ENCODE measurements at regions not wholly inside any gene's neighbourhood (a gene's known extent, or its start where the extent isn't known, plus 50 kb on each side); places are given as distances from the start of the nearest gene placed in this dataset.
"Not testable (repeated sequence)": the region's sequence is repeated elsewhere in the genome, so short reads cannot be mapped to it uniquely, and the experiment has no call there.

GRCh38 chr4:116561768-116562167, 523.6 kb downstream of the TRAM1L1 start:
- H3K4me1 Mint-ChIP-seq (ENCODE audit: low read depth), result no peaks in the 10 kb centered on the region
- no peak for DNase-seq (ENCODE audit: low spot score)
- H3K4me3 Mint-ChIP-seq, result no peak overlapping the region
- no peaks in the 10 kb centered on the region for H3K27me3 Mint-ChIP-seq (ENCODE audit: insufficient read depth)
- H3K27ac Mint-ChIP-seq, result no peak overlapping the region
- H3K9me3 Mint-ChIP-seq, result peaks cover 18% of the 10 kb centered on the region
- intact Hi-C loops (cut with micrococcal nuclease), result no loop called here
- no peaks in the 10 kb centered on the region for H3K36me3 Mint-ChIP-seq (ENCODE audit: low read depth)

GRCh38 chr4:116551806-116552205, 533.6 kb downstream of the TRAM1L1 start:
- no peak overlapping the region for H3K4me3 Mint-ChIP-seq
- no peaks in the 10 kb centered on the region for H3K4me1 Mint-ChIP-seq (ENCODE audit: low read depth)
- no peaks in the 10 kb centered on the region for H3K9me3 Mint-ChIP-seq
- DNase-seq (ENCODE audit: low spot score), result no peak
- H3K27ac Mint-ChIP-seq, result no peak overlapping the region
- no peaks in the 10 kb centered on the region for H3K27me3 Mint-ChIP-seq (ENCODE audit: insufficient read depth)
- H3K36me3 Mint-ChIP-seq (ENCODE audit: low read depth), result no peaks in the 10 kb centered on the region
- intact Hi-C loops (cut with micrococcal nuclease), result no loop called here

DNA sequence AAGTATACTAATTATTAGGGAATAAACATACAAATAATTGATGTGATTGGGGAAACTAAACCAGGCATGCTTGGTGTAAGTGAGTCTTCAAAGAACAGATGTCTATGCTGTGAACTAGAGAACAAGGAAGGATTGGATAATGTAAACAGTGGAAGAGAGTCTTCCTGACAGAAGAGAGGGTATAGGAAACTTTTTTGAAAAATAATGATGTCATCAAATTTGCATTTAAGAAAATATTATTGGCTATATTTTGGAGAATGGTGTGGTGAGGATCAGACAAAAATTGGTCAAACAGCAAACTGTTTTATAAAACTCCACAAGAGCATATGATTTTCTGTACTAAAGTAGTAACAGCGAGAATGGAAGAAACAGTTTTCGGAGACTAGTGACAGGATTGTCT, 537.7 kb downstream of the TRAM1L1 start:
- H3K27me3 Mint-ChIP-seq (ENCODE audit: insufficient read depth), result no peaks in the 10 kb centered on the region
- no peak overlapping the region for H3K27ac Mint-ChIP-seq
- no peak for DNase-seq (ENCODE audit: low spot score)
- H3K4me3 Mint-ChIP-seq, result no peak overlapping the region
- H3K4me1 Mint-ChIP-seq (ENCODE audit: low read depth), result no peaks in the 10 kb centered on the region
- no peaks in the 10 kb centered on the region for H3K36me3 Mint-ChIP-seq (ENCODE audit: low read depth)
- no peaks in the 10 kb centered on the region for H3K9me3 Mint-ChIP-seq
- intact Hi-C loops (cut with micrococcal nuclease), result no loop called here

DNA sequence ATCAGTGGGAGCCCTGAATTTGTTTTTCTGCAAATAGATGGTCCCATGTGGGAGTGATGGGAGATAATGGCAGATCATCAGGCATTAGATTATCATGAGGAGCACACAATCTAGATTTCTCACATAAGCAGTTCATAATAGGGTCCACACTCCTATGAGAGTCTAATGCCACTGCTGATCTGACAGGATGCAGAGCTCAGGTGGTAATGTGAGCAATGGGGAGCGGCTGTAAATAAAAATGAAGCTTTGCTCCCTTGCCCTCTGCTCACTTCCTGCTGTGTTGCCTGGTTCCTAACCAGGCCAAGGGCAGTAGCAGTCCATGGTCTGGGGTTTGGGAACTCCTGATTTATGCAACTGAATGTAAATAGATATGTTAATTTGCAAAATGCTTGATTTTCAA, 538.6 kb downstream of the TRAM1L1 start:
- no peaks in the 10 kb centered on the region for H3K36me3 Mint-ChIP-seq (ENCODE audit: low read depth)
- H3K27ac Mint-ChIP-seq, result no peak overlapping the region
- H3K4me1 Mint-ChIP-seq (ENCODE audit: low read depth), result no peaks in the 10 kb centered on the region
- no peaks in the 10 kb centered on the region for H3K27me3 Mint-ChIP-seq (ENCODE audit: insufficient read depth)
- H3K9me3 Mint-ChIP-seq, result no peaks in the 10 kb centered on the region
- no peak overlapping the region for H3K4me3 Mint-ChIP-seq
- DNase-seq (ENCODE audit: low spot score), result no peak
- intact Hi-C loops (cut with micrococcal nuclease), result no loop called here

DNA sequence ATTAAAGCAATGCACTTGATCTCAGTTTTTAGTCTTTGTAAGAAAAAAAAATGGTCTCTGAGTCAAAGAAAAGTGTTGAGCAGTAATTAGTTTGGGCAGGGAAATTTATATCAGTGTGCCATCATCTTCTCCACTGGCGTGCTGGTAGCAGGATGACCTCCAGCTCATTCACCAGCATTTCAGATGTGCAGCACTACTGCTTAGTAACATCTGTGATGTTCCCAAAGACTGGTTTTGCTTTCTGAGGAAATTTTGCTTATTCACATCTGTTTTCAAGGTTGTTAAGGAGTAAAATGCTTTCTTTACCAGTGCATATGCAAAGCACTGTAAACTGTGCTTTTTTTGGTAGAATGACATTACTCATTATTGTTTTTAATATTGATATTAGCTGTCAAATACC, 540.4 kb downstream of the TRAM1L1 start:
- no peak for DNase-seq (ENCODE audit: low spot score)
- Mint-ChIP-seq H3K4me1 (ENCODE audit: low read depth) (no peaks in the 10 kb centered on the region), H3K9me3 (no peaks in the 10 kb centered on the region), H3K4me3 (no peak overlapping the region), H3K27ac (no peak overlapping the region), H3K27me3 (ENCODE audit: insufficient read depth) (no peaks in the 10 kb centered on the region), H3K36me3 (ENCODE audit: low read depth) (no peaks in the 10 kb centered on the region)
- intact Hi-C loops (cut with micrococcal nuclease), result no loop called here

DNA sequence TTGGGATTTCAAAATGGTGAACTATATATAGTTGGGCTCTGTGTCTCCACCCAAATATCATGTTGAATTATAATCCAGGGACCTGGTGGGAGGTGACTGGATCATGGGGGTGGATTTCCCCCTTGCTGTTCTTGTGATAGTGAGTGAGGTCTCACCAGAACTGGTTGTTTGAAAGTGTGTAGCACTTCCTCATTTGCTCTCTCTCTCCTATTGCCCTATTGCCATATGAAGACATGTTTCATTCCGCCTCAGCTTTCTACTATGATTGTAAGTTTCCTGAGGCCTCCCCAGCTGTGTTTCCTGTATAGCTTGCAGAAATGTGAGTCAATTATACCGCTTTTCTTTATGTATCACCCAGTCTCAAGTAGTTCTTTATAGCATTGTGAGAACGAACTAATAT, 545.6 kb downstream of the TRAM1L1 start:
- H3K4me3 Mint-ChIP-seq, result no peak overlapping the region
- H3K27ac Mint-ChIP-seq, result no peak overlapping the region
- no peaks in the 10 kb centered on the region for H3K27me3 Mint-ChIP-seq (ENCODE audit: insufficient read depth)
- H3K4me1 Mint-ChIP-seq (ENCODE audit: low read depth), result no peaks in the 10 kb centered on the region
- intact Hi-C loops (cut with micrococcal nuclease), result no loop called here
- DNase-seq (ENCODE audit: low spot score), result no peak
- H3K36me3 Mint-ChIP-seq (ENCODE audit: low read depth), result no peaks in the 10 kb centered on the region
- H3K9me3 Mint-ChIP-seq, result no peaks in the 10 kb centered on the region

- no peaks in the 10 kb centered on the region for H3K9me3 Mint-ChIP-seq
- H3K4me1 Mint-ChIP-seq (ENCODE audit: low read depth), result no peaks in the 10 kb centered on the region
- intact Hi-C loops (cut with micrococcal nuclease), result no loop called here
- no peaks in the 10 kb centered on the region for H3K27me3 Mint-ChIP-seq (ENCODE audit: insufficient read depth)
- no peaks in the 10 kb centered on the region for H3K36me3 Mint-ChIP-seq (ENCODE audit: low read depth)
- H3K4me3 Mint-ChIP-seq, result no peak overlapping the region
- H3K27ac Mint-ChIP-seq, result no peak overlapping the region
- no peak for DNase-seq (ENCODE audit: low spot score)
Measured at GRCh38 chr4:116537828-116538227, 547.5 kb downstream of the TRAM1L1 start.

DNA sequence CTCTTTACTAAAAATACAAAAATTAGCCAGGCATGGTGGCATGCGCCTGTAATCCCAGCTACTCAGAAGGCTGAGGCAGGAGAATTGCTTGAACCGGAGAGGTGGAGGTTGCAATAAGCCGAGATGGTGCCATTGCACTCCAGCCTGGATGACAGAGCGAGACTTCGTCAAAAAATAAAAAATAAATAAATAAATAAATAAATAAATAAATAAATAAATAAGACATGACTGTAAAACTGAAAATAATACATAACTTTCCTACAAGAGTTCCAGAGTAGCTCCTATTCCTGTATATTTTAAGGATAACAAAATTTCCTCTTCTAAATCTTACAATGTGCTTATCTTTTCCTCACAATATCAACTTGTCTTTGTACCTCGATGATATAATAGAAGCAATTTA, 549.4 kb downstream of the TRAM1L1 start:
- H3K4me1 Mint-ChIP-seq (ENCODE audit: low read depth); H3K36me3 Mint-ChIP-seq (ENCODE audit: low read depth); H3K9me3 Mint-ChIP-seq; H3K27ac Mint-ChIP-seq; H3K27me3 Mint-ChIP-seq (ENCODE audit: insufficient read depth); DNase-seq (ENCODE audit: low spot score); intact Hi-C loops (cut with micrococcal nuclease); H3K4me3 Mint-ChIP-seq: not testable (repeated sequence)

- DNase-seq (ENCODE audit: low spot score), result no peak
- Mint-ChIP-seq H3K36me3 (ENCODE audit: low read depth) (no peaks in the 10 kb centered on the region), H3K27me3 (ENCODE audit: insufficient read depth) (no peaks in the 10 kb centered on the region), H3K4me3 (no peak overlapping the region), H3K4me1 (ENCODE audit: low read depth) (peaks cover 4% of the 10 kb centered on the region), H3K27ac (no peak overlapping the region), H3K9me3 (peaks cover 4% of the 10 kb centered on the region)
- intact Hi-C loops (cut with micrococcal nuclease), result no loop called here
Measured at GRCh38 chr4:116531870-116532269, 553.5 kb downstream of the TRAM1L1 start.

DNA sequence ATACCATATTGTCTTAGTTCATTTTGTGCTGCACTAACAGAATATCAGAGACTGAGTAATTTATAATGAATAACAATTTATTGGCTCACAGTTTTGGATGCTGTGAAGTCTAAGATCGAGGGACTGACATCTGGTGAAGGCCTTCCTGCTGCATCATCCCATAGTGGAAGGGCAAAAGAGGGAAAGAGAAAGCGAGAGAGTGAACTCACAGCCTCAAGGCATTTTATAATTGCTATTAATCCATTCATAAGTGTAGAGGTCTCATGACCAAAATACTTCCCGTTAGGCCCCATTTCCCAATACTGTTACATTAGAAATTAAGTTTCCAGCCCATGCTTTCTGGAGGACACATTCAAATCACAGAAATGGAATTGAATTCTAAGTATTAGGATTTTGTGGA, 554.4 kb downstream of the TRAM1L1 start:
- Mint-ChIP-seq H3K9me3 (peaks cover 4% of the 10 kb centered on the region), H3K36me3 (ENCODE audit: low read depth) (no peaks in the 10 kb centered on the region), H3K27me3 (ENCODE audit: insufficient read depth) (no peaks in the 10 kb centered on the region), H3K4me1 (ENCODE audit: low read depth) (peaks cover 4% of the 10 kb centered on the region), H3K4me3 (no peak overlapping the region), H3K27ac (no peak overlapping the region)
- intact Hi-C loops (cut with micrococcal nuclease), result no loop called here
- DNase-seq (ENCODE audit: low spot score), result no peak

DNA sequence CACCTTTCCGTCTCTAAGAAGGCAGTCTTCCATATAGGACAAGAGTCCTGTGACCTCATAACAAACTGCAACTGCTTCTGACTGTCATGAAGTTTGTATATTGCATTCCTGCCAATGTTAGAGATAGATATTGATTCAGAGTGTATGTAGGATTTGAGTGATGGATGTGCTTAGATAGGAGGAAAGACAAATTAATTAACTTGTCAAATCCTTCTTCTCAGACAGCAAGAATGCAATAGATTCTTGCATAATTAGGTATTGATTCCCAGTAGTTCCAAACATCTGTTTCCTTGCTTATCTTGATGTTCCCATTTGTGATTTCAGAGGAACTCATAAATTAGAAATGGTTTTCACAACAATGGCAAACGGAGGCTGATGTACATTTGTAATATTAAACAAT, 555.3 kb downstream of the TRAM1L1 start:
- H3K9me3 Mint-ChIP-seq, result peaks cover 4% of the 10 kb centered on the region
- peaks cover 4% of the 10 kb centered on the region for H3K4me1 Mint-ChIP-seq (ENCODE audit: low read depth)
- H3K27ac Mint-ChIP-seq, result no peak overlapping the region
- H3K36me3 Mint-ChIP-seq (ENCODE audit: low read depth), result no peaks in the 10 kb centered on the region
- H3K4me3 Mint-ChIP-seq, result no peak overlapping the region
- intact Hi-C loops (cut with micrococcal nuclease), result no loop called here
- no peak for DNase-seq (ENCODE audit: low spot score)
- H3K27me3 Mint-ChIP-seq (ENCODE audit: insufficient read depth), result no peaks in the 10 kb centered on the region

DNA sequence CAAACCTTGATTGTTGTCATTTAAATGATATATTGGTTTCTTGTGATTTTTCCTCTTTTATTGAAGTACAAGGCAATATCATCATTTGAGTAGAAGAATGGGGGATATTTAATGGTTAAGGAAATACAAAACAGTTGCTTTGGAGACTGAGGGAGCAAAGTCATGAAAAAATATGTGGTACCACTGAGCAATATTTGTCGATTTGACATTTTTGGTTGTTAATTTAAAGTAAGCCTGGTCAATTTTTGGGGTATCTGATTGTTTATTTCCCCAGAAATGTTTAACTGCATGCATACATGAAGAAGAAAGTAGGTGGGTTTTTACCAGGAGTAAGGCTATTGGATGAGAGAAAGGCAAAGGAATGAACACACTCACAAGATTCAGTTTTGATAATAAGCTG, 556.2 kb downstream of the TRAM1L1 start:
- Mint-ChIP-seq H3K36me3 (ENCODE audit: low read depth) (no peaks in the 10 kb centered on the region), H3K27me3 (ENCODE audit: insufficient read depth) (no peaks in the 10 kb centered on the region), H3K27ac (no peak overlapping the region), H3K4me1 (ENCODE audit: low read depth) (peaks cover 4% of the 10 kb centered on the region), H3K9me3 (peaks cover 4% of the 10 kb centered on the region), H3K4me3 (no peak overlapping the region)
- no peak for DNase-seq (ENCODE audit: low spot score)
- intact Hi-C loops (cut with micrococcal nuclease), result no loop called here

- Mint-ChIP-seq H3K27me3 (ENCODE audit: insufficient read depth) (no peaks in the 10 kb centered on the region), H3K9me3 (no peaks in the 10 kb centered on the region), H3K4me3 (no peak overlapping the region), H3K27ac (no peak overlapping the region), H3K36me3 (ENCODE audit: low read depth) (no peaks in the 10 kb centered on the region), H3K4me1 (ENCODE audit: low read depth) (no peaks in the 10 kb centered on the region)
- DNase-seq (ENCODE audit: low spot score), result no peak
- intact Hi-C loops (cut with micrococcal nuclease), result no loop called here
Measured at GRCh38 chr4:116522922-116523321, 562.5 kb downstream of the TRAM1L1 start.

- Mint-ChIP-seq H3K36me3 (ENCODE audit: low read depth) (no peaks in the 10 kb centered on the region), H3K4me3 (no peak overlapping the region), H3K27me3 (ENCODE audit: insufficient read depth) (no peaks in the 10 kb centered on the region), H3K27ac (no peak overlapping the region), H3K9me3 (no peaks in the 10 kb centered on the region), H3K4me1 (ENCODE audit: low read depth) (no peaks in the 10 kb centered on the region)
- DNase-seq (ENCODE audit: low spot score), result no peak
- intact Hi-C loops (cut with micrococcal nuclease), result no loop called here
Measured at GRCh38 chr4:116520886-116521285, 564.5 kb downstream of the TRAM1L1 start.
